A549 (cell line): ENCODE measurements at regions not wholly inside any gene's neighbourhood (a gene's known extent, or its start where the extent isn't known, plus 50 kb on each side); places are given as distances from the start of the nearest gene placed in this dataset.

ENCODE experiments used
- ATAC-seq, 2 experiments: fragments of 200-7000 bp in 1 of 2; fragments of >200 bp in 1 of 2; cut with Nextera tagmentation in 1 of 2; cut with Tn5 transposase in 1 of 2; 3 replicates each; pipeline versions ENCODE4 v1.8.0 to v1.9.1; 2018 to 2020; ENCODE audit warnings: mild to moderate bottlenecking in 1 of 2, moderate library complexity in 1 of 2
- CTCF ChIA-PET: fragments of 300-600 bp; sonication (Branson Sonifier 250); formaldehyde crosslinking; extraction: SDS; loops from one replicate; lab custom pipeline; 2021; ENCODE audit warnings: antibody characterized with exemption, inconsistent platforms; lab: Yijun Ruan, JAX
- POLR2A ChIA-PET: fragments of 350-600 bp; formaldehyde crosslinking; extraction: SDS; loops from one replicate; lab custom pipeline; 2021; ENCODE audit warnings: antibody characterized with exemption, inconsistent platforms; lab: Yijun Ruan, JAX
- DNase-seq, 2 experiments: peaks; one replicate each; pipeline versions ENCODE4 v3.0.0 to v3.0.0-alpha.2; 2011 to 2016; ENCODE audit warnings: low read depth in 1 of 2, low spot score in 1 of 2
- FAIRE-seq: peaks from 2 replicates; lab custom pipeline; 2011; peaks lifted over from hg19 to GRCh38; lab: Jason Lieb, UNC
- H3K27ac ChIP-seq, 2 experiments: fragments of >200 bp; sonication (Bioruptor Twin); formaldehyde crosslinking; 3 replicates each; pipeline ENCODE4 v1.5.1; 2016 to 2017
- H3K4me1 ChIP-seq: fragments of >200 bp; sonication (Bioruptor Twin); formaldehyde crosslinking; 3 replicates; pipeline ENCODE4 v1.6.1; 2016
- H3K4me2 ChIP-seq: fragments of >200 bp; sonication (Bioruptor Twin); formaldehyde crosslinking; 3 replicates; pipeline ENCODE4 v1.6.1; 2016
- H3K4me3 ChIP-seq: fragments of >200 bp; sonication (Bioruptor Twin); formaldehyde crosslinking; 3 replicates; pipeline ENCODE4 v1.5.1; 2016
- H3K9me3 ChIP-seq: fragments of >200 bp; sonication (Bioruptor Twin); formaldehyde crosslinking; 3 replicates; pipeline ENCODE4 v1.6.1; 2016
- CBX8 ChIP-seq: fragments of 200-600 bp; sonication (generic); IDR thresholded peaks from 2 replicates; pipeline ENCODE4 v1.6.1; 2016
- CHD2 ChIP-seq: fragments of 150-350 bp; IDR thresholded peaks from 2 replicates; pipeline ENCODE4 v1.6.1; 2014; ENCODE audit warnings: low read length; ENCODE audit not compliant: partially characterized antibody
- CHD4 ChIP-seq: fragments of 200-600 bp; sonication (generic); IDR thresholded peaks from 2 replicates; pipeline ENCODE4 v1.6.1; 2016; ENCODE audit warnings: antibody characterized with exemption, mild to moderate bottlenecking, borderline replicate concordance
- EHMT2 ChIP-seq: fragments of 200-600 bp; sonication (generic); IDR thresholded peaks from 2 replicates; pipeline ENCODE4 v1.6.1; 2016; ENCODE audit warnings: antibody characterized with exemption, low read depth, mild to moderate bottlenecking, moderate library complexity
- ESRRA ChIP-seq: fragments of 150-350 bp; IDR thresholded peaks from 2 replicates; pipeline ENCODE4 v1.6.1; 2014; ENCODE audit warnings: mild to moderate bottlenecking, low read length, borderline replicate concordance
- FOSL2 ChIP-seq, 2 experiments: fragments of 450-650 bp in 1 of 2; fragments of >200 bp in 1 of 2; sonication (Bioruptor Twin) in 1 of 2; formaldehyde crosslinking; IDR thresholded peaks; 2 replicates each; pipeline versions ENCODE4 v1.5.0 to v1.6.1; 2016 to 2020; ENCODE audit warnings: mild to moderate bottlenecking in 1 of 2, moderate library complexity in 1 of 2
- FOXS1 ChIP-seq: fragments of 250-450 bp; sonication (Bioruptor Pico); IDR thresholded peaks from 2 replicates; pipeline ENCODE4 v1.5.0; 2020; ENCODE audit warnings: mild to moderate bottlenecking, moderate library complexity
- HDAC2 ChIP-seq: fragments of 200-600 bp; sonication (generic); IDR thresholded peaks from 2 replicates; pipeline ENCODE4 v1.6.1; 2016
- HEYL ChIP-seq: fragments of 250-450 bp; sonication (Bioruptor Pico); IDR thresholded peaks from 2 replicates; pipeline ENCODE4 v1.8.0; 2021; ENCODE audit warnings: mild to moderate bottlenecking, moderate library complexity
- HOXB13 ChIP-seq: fragments of 250-450 bp; sonication (Bioruptor Pico); IDR thresholded peaks from 2 replicates; pipeline ENCODE4 v1.5.0; 2020; ENCODE audit warnings: low read depth, mild to moderate bottlenecking, moderate library complexity
- JUNB ChIP-seq: fragments of >200 bp; sonication (Bioruptor Twin); formaldehyde crosslinking; IDR thresholded peaks from 2 replicates; pipeline ENCODE4 v1.6.1; 2016
- MAFK ChIP-seq: fragments of 450-650 bp; IDR thresholded peaks from 2 replicates; pipeline ENCODE4 v1.6.1; 2014; ENCODE audit not compliant: partially characterized antibody
- NFE2L2 ChIP-seq: fragments of 150-350 bp; conservative IDR thresholded peaks from 2 replicates; pipeline ENCODE4 v1.6.1; 2014; ENCODE audit warnings: low read length
- NPAS2 ChIP-seq: fragments of 250-450 bp; sonication (Bioruptor Pico); IDR thresholded peaks from 2 replicates; pipeline ENCODE4 v1.8.0; 2022; ENCODE audit warnings: mild to moderate bottlenecking, moderate library complexity, borderline replicate concordance
- POLR2A ChIP-seq: IDR thresholded peaks from 2 replicates; pipeline ENCODE4 v1.6.1; 2012; ENCODE audit warnings: mild to moderate bottlenecking, low read length
- RAD21 ChIP-seq, 2 experiments: fragments of >200 bp in 1 of 2; sonication (Bioruptor Twin) in 1 of 2; formaldehyde crosslinking in 1 of 2; IDR thresholded peaks in 1 of 2; conservative IDR thresholded peaks in 1 of 2; 2 replicates in 1 of 2; 3 replicates in 1 of 2; pipeline ENCODE4 v1.6.1; 2012 to 2018; ENCODE audit warnings: inconsistent platforms in 1 of 2
- RARB ChIP-seq: fragments of 250-450 bp; sonication (Bioruptor Pico); IDR thresholded peaks from 2 replicates; pipeline ENCODE4 v1.8.0; 2021; ENCODE audit warnings: mild to moderate bottlenecking, moderate library complexity
- TFCP2L1 ChIP-seq: fragments of 250-450 bp; sonication (Bioruptor Pico); IDR thresholded peaks from 2 replicates; pipeline ENCODE4 v1.5.0; 2021; ENCODE audit warnings: mild to moderate bottlenecking
- ZFP36 ChIP-seq: fragments of 450-650 bp; IDR thresholded peaks from 2 replicates; pipeline ENCODE4 v1.6.1; 2014; ENCODE audit warnings: borderline replicate concordance; ENCODE audit not compliant: partially characterized antibody
- ZNF302 ChIP-seq: fragments of 250-450 bp; sonication (Bioruptor Pico); IDR thresholded peaks from 2 replicates; pipeline ENCODE4 v1.9.0; 2021; ENCODE audit warnings: inconsistent platforms, mild to moderate bottlenecking, moderate library complexity
- ZSCAN20 ChIP-seq: fragments of 250-450 bp; sonication (Bioruptor Pico); IDR thresholded peaks from 2 replicates; pipeline ENCODE4 v1.8.0; 2022; ENCODE audit warnings: mild to moderate bottlenecking, moderate library complexity
- WGBS: methylation state at CpG from one replicate; pipeline ENCODE4 v1.1.6; 2017; ENCODE audit errors: missing lambda C conversion rate; 5-methylcytosine and 5-hydroxymethylcytosine counted together
- TF ChIP-seq, protein P1 (sequence below): IDR thresholded peaks from 2 replicates; pipeline ENCODE4 v1.6.1; 2012; ENCODE audit warnings: low read depth, borderline replicate concordance
- TF ChIP-seq, protein P2 (sequence below): fragments of 250-450 bp; sonication (Bioruptor Pico); IDR thresholded peaks from 2 replicates; pipeline ENCODE4 v1.5.0; 2020; ENCODE audit warnings: low read depth, mild to moderate bottlenecking, moderate library complexity
- TF ChIP-seq, protein P3 (sequence below): fragments of 150-350 bp; IDR thresholded peaks from 2 replicates; pipeline ENCODE4 v1.6.1; 2014; ENCODE audit warnings: low read depth, mild to moderate bottlenecking, low read length
- TF ChIP-seq, protein P4 (sequence below): fragments of 250-450 bp; sonication (Bioruptor Pico); IDR thresholded peaks from 2 replicates; pipeline ENCODE4 v1.5.0; 2021; ENCODE audit warnings: mild to moderate bottlenecking, moderate library complexity, borderline replicate concordance

DNA sequence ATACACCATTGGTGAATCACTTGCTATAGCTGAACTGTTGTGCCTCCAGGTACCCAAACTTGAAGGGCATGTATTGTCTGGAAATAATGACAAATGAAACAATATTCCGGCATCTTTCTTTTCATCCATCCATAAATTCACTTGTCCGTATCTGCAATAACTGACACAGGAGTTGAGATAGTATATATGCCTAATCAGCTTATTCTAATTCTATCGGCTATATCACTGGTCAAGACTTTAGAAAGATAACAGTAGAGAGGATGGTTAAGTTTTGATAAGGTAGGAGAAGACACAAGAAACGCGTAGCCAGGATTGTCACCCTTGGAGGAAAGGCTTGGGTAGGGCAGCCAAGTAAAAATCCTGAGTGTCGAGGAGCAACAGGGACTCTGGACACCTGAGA is 1634.6 kb upstream of the CELF4 start:
- DNase-seq (no peak), ATAC-seq (no peak), FAIRE-seq (no peak)
- WGBS, result 79% methylated on average over 6 of the region's 6 CpGs
- TF ChIP-seq MAFK, result peak; percentile 32
- no peak for TF ChIP-seq HDAC2
- Histone ChIP-seq H3K4me2 (no peak overlapping the region), H3K27ac (no peak overlapping the region), H3K4me3 (no peak overlapping the region), H3K4me1 (no peaks in the 10 kb centered on the region), H3K9me3 (no peaks in the 10 kb centered on the region)
- ChIA-PET POLR2A (no interaction called here), CTCF (no interaction called here)

DNA sequence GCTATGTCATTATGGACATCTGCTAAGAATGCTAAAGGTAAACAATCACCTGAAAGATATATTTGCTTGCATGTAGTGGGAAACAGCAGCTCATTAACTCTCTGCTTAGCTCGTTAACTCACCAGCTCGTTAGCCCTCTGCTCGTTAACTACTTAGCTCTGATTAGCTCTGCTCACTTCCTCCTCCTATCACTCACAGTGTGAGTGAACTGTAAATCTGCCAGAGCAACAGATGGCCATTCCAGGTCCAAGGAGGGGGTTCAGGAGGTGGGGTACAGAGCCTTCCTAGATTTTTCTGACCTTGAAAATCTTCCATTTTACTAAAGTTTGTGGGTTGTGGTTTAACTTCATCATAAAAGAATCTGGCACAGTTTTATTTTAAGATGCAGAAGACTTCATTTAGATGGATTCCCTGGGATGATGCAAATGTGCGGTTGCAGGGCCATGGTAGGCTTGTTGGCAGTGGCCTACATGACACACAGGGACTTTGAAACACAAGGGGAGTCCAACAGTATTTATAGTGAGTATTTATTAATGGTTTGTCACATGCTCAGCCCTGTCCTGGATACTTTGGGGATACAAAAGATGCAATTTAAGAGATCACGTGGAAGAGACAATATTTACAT is 1633.7 kb upstream of the CELF4 start:
- Histone ChIP-seq H3K9me3 (no peaks in the 10 kb centered on the region), H3K4me1 (no peaks in the 10 kb centered on the region)
- FAIRE-seq, result no peak
- ChIA-PET POLR2A (no interaction called here), CTCF (no interaction called here)
- WGBS, result 31% methylated on average over 5 of the region's 5 CpGs
- TF ChIP-seq ZFP36 (no peak), CBX8 (no peak), ESRRA (no peak), RAD21 (conservative IDR thresholded peaks at IDR 0.05 in 1 of 2, IDR thresholded peaks at IDR 0.05 in 1 of 2) (no peak), RARB (CRISPR knock-in tag) (no peak), JUNB (no peak), ZSCAN20 (CRISPR knock-in tag) (no peak), FOXS1 (CRISPR knock-in tag) (no peak), ZNF302 (CRISPR knock-in tag) (no peak), CHD2 (no peak), NFE2L2 (no peak), POLR2A (no peak), TFCP2L1 (CRISPR knock-in tag) (no peak), HEYL (no peak)
- TF ChIP-seq, protein P1, sequence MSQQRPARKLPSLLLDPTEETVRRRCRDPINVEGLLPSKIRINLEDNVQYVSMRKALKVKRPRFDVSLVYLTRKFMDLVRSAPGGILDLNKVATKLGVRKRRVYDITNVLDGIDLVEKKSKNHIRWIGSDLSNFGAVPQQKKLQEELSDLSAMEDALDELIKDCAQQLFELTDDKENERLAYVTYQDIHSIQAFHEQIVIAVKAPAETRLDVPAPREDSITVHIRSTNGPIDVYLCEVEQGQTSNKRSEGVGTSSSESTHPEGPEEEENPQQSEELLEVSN, result no peak
- TF ChIP-seq, protein P2, sequence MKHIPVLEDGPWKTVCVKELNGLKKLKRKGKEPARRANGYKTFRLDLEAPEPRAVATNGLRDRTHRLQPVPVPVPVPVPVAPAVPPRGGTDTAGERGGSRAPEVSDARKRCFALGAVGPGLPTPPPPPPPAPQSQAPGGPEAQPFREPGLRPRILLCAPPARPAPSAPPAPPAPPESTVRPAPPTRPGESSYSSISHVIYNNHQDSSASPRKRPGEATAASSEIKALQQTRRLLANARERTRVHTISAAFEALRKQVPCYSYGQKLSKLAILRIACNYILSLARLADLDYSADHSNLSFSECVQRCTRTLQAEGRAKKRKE (CRISPR knock-in tag), result no peak
- TF ChIP-seq, all 56 proteins: peak for 0
- DNase-seq (no peak), ATAC-seq (no peak)
- H3K27ac ChIP-seq, result no peak overlapping the region
- H3K4me2 ChIP-seq, result no peak overlapping the region
- no peak overlapping the region for H3K4me3 ChIP-seq

DNA sequence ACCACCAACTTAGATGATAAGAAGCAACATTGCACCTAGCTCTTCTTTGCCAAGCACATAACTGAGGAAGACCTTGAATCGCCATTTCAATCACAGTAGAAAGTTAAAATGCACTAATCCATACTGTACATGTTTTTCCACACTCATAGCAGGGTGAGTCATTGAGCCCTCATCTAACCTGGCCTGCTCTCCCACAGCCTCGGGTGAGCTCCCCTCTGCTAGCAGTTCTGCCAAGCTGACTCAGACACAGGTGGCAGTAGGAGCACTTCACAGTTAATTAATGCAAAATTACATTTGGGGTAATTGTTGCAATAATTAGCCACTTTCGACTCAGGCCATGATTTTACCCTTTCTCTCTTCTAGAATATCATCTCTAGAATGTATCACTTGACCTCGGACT is 1632.8 kb upstream of the CELF4 start:
- no peak for DNase-seq
- 9% methylated on average over 4 of the region's 4 CpGs for WGBS

More for the DNA sequence above, 1632.8 kb upstream of the CELF4 start:
- no peak for ATAC-seq
- TF ChIP-seq EHMT2, result no peak
- TF ChIP-seq, protein P3, sequence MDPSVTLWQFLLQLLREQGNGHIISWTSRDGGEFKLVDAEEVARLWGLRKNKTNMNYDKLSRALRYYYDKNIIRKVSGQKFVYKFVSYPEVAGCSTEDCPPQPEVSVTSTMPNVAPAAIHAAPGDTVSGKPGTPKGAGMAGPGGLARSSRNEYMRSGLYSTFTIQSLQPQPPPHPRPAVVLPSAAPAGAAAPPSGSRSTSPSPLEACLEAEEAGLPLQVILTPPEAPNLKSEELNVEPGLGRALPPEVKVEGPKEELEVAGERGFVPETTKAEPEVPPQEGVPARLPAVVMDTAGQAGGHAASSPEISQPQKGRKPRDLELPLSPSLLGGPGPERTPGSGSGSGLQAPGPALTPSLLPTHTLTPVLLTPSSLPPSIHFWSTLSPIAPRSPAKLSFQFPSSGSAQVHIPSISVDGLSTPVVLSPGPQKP, result no peak
- no peak for TF ChIP-seq FOXS1 (CRISPR knock-in tag)
- no peak for TF ChIP-seq MAFK
- TF ChIP-seq CHD4, result no peak
- TF ChIP-seq, protein P4, sequence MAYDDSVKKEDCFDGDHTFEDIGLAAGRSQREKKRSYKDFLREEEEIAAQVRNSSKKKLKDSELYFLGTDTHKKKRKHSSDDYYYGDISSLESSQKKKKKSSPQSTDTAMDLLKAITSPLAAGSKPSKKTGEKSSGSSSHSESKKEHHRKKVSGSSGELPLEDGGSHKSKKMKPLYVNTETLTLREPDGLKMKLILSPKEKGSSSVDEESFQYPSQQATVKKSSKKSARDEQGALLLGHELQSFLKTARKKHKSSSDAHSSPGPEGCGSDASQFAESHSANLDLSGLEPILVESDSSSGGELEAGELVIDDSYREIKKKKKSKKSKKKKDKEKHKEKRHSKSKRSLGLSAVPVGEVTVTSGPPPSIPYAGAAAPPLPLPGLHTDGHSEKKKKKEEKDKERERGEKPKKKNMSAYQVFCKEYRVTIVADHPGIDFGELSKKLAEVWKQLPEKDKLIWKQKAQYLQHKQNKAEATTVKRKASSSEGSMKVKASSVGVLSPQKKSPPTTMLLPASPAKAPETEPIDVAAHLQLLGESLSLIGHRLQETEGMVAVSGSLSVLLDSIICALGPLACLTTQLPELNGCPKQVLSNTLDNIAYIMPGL (CRISPR knock-in tag), result no peak
- TF ChIP-seq HOXB13 (CRISPR knock-in tag), result no peak
- no peak for TF ChIP-seq ZFP36
- no peak for TF ChIP-seq NPAS2
- TF ChIP-seq ZNF302 (CRISPR knock-in tag), result no peak
- no peak for TF ChIP-seq FOSL2 (IDR thresholded peaks at IDR 0.05)
- no peak for TF ChIP-seq FOSL2 (CRISPR knock-in tag; IDR thresholded peaks at IDR 0.05)
- H3K4me3 ChIP-seq, result no peak overlapping the region
- H3K27ac ChIP-seq, result no peak overlapping the region
- H3K9me3 ChIP-seq, result no peaks in the 10 kb centered on the region
- ChIA-PET POLR2A (no interaction called here), CTCF (no interaction called here)
- no peak overlapping the region for H3K4me2 ChIP-seq
- H3K4me1 ChIP-seq, result no peaks in the 10 kb centered on the region
- FAIRE-seq, result no peak
